ENCODE measurements at regions not wholly inside any gene's neighbourhood (a gene's known extent, or its start where the extent isn't known, plus 50 kb on each side); places are given as distances from the start of the nearest gene placed in this dataset.

- Histone ChIP-seq H3K36me3 (ENCODE audit: control insufficient read depth, insufficient read depth, low read length) (no peaks in the 10 kb centered on the region), H3K9me3 (ENCODE audit: control insufficient read depth, insufficient read depth, low read depth, low read length) (no peaks in the 10 kb centered on the region), H2AFZ (ENCODE audit: low read length) (no peak overlapping the region), H3K79me2 (ENCODE audit: control insufficient read depth, insufficient read depth, low read length) (no peaks in the 10 kb centered on the region), H3K4me2 (ENCODE audit: extremely low read depth, insufficient read depth, low read length) (no peak overlapping the region), H3K27ac (ENCODE audit: insufficient read depth, low read length) (no peak overlapping the region), H3K4me3 (replicated peaks in 1 of 4; ENCODE audit: control extremely low read depth in 1 of 4, insufficient read depth in 1 of 4, low read depth in 3 of 4, low read length in 4 of 4) (no peak overlapping the region), H3K4me1 (ENCODE audit: control insufficient read depth, extremely low read depth, insufficient read depth, low read length) (no peaks in the 10 kb centered on the region), H3K27me3 (ENCODE audit: control insufficient read depth, insufficient read depth, low read length) (no peaks in the 10 kb centered on the region), H4K20me1 (ENCODE audit: control insufficient read depth, extremely low read depth, insufficient read depth, low read length) (no peaks in the 10 kb centered on the region), H3K9ac (ENCODE audit: insufficient read depth, low read length) (no peak overlapping the region)
- no peak for DNase-seq (ENCODE audit: low read depth in 2 of 2)
- TF ChIP-seq EZH2 (IDR thresholded peaks at IDR 0.05; ENCODE audit: low read length, missing control alignments): no peak
- TF ChIP-seq CTCF (conservative IDR thresholded peaks at IDR 0.05 in 1 of 2, IDR thresholded peaks at IDR 0.05 in 1 of 2; ENCODE audit: low read depth in 1 of 2, low read length in 2 of 2): no peak
Measured at GRCh38 chr2:2881499-2881898, 496.1 kb downstream of the EIPR1 start.

- H2AFZ ChIP-seq (ENCODE audit: low read length): no peak overlapping the region
- no peak overlapping the region for H3K4me3 ChIP-seq (replicated peaks in 1 of 4; ENCODE audit: control extremely low read depth in 1 of 4, insufficient read depth in 1 of 4, low read depth in 3 of 4, low read length in 4 of 4)
- H3K27me3 ChIP-seq (ENCODE audit: control insufficient read depth, insufficient read depth, low read length): no peaks in the 10 kb centered on the region
- H3K79me2 ChIP-seq (ENCODE audit: control insufficient read depth, insufficient read depth, low read length): no peaks in the 10 kb centered on the region
- no peak overlapping the region for H3K9ac ChIP-seq (ENCODE audit: insufficient read depth, low read length)
- TF ChIP-seq CTCF (conservative IDR thresholded peaks at IDR 0.05 in 1 of 2, IDR thresholded peaks at IDR 0.05 in 1 of 2; ENCODE audit: low read depth in 1 of 2, low read length in 2 of 2): no peak
- no peaks in the 10 kb centered on the region for H3K9me3 ChIP-seq (ENCODE audit: control insufficient read depth, insufficient read depth, low read depth, low read length)
- H3K27ac ChIP-seq (ENCODE audit: insufficient read depth, low read length): no peak overlapping the region
- no peak overlapping the region for H3K4me2 ChIP-seq (ENCODE audit: extremely low read depth, insufficient read depth, low read length)
- no peaks in the 10 kb centered on the region for H4K20me1 ChIP-seq (ENCODE audit: control insufficient read depth, extremely low read depth, insufficient read depth, low read length)
- H3K4me1 ChIP-seq (ENCODE audit: control insufficient read depth, extremely low read depth, insufficient read depth, low read length): no peaks in the 10 kb centered on the region
- DNase-seq (ENCODE audit: low read depth in 2 of 2): no peak
- H3K36me3 ChIP-seq (ENCODE audit: control insufficient read depth, insufficient read depth, low read length): no peaks in the 10 kb centered on the region
Measured at GRCh38 chr2:2880938-2881337, 496.7 kb downstream of the EIPR1 start.

- Histone ChIP-seq H3K27me3 (ENCODE audit: control insufficient read depth, insufficient read depth, low read length) (no peaks in the 10 kb centered on the region), H3K27ac (ENCODE audit: insufficient read depth, low read length) (no peak overlapping the region), H4K20me1 (ENCODE audit: control insufficient read depth, extremely low read depth, insufficient read depth, low read length) (no peaks in the 10 kb centered on the region), H3K4me2 (ENCODE audit: extremely low read depth, insufficient read depth, low read length) (no peak overlapping the region), H3K36me3 (ENCODE audit: control insufficient read depth, insufficient read depth, low read length) (no peaks in the 10 kb centered on the region), H3K4me1 (ENCODE audit: control insufficient read depth, extremely low read depth, insufficient read depth, low read length) (no peaks in the 10 kb centered on the region), H3K9me3 (ENCODE audit: control insufficient read depth, insufficient read depth, low read depth, low read length) (no peaks in the 10 kb centered on the region), H3K4me3 (replicated peaks in 1 of 4; ENCODE audit: control extremely low read depth in 1 of 4, insufficient read depth in 1 of 4, low read depth in 3 of 4, low read length in 4 of 4) (no peak overlapping the region), H2AFZ (ENCODE audit: low read length) (no peak overlapping the region), H3K9ac (ENCODE audit: insufficient read depth, low read length) (no peak overlapping the region), H3K79me2 (ENCODE audit: control insufficient read depth, insufficient read depth, low read length) (no peaks in the 10 kb centered on the region)
- no peak for TF ChIP-seq EZH2 (IDR thresholded peaks at IDR 0.05; ENCODE audit: low read length, missing control alignments)
- TF ChIP-seq CTCF (conservative IDR thresholded peaks at IDR 0.05 in 1 of 2, IDR thresholded peaks at IDR 0.05 in 1 of 2; ENCODE audit: low read depth in 1 of 2, low read length in 2 of 2): no peak
- DNase-seq (ENCODE audit: low read depth in 2 of 2): no peak
Measured at GRCh38 chr2:2879781-2880180, 497.8 kb downstream of the EIPR1 start.

Measured in fibroblast of lung (primary cell).